GM21390 (cell line): ENCODE measurements at regions not wholly inside any gene's neighbourhood (a gene's known extent, or its start where the extent isn't known, plus 50 kb on each side); places are given as distances from the start of the nearest gene placed in this dataset.

Source experiments
- ATAC-seq: cut with Tn5 transposase; IDR thresholded peaks from one replicate; pipeline ENCODE4 v1.9.1; 2021; ENCODE audit not compliant: unreplicated experiment

DNA sequence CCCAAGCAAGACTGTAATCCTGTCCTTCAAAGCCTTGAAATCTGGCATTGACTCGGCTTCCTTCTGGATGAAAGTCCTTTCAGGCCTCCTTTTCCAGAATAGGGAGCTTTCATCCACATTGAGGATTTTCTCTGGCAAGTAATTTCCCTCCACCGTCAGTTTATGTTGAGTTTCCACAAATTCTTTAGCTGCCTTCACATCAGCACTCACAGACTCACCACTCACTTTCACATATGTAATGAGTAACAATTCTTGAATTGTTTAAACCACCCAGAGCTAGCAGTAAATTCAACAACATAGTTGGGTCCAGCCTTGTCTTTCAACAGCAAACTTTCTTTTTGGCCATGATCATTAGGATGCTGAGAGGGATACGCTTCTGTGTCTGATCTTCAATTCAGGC, 84.3 kb upstream of the PRDM11 start:
- no peak for ATAC-seq

- no peak for ATAC-seq
Observed at GRCh38 chr11:45062974-45063635, 83.3 kb upstream of the PRDM11 start.

DNA sequence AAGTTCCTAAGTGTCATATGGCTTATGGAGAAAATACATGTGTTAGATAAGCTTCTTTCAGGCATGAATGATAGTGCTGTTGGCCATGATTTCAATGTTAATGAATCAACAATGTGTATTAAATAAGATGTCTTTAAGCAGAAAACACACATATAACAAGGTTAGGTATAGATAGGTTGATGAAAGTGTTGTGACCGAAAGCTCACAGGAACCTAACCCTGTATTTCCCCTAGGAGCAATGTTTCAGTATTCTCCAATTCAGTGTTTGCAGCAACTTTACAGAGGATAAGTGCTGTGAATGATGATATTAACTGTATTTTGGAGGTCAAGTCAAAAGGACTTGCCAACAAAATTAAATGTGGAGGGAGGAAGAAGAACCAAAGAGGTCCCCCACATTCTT, 82.8 kb upstream of the PRDM11 start:
- no peak for ATAC-seq

DNA sequence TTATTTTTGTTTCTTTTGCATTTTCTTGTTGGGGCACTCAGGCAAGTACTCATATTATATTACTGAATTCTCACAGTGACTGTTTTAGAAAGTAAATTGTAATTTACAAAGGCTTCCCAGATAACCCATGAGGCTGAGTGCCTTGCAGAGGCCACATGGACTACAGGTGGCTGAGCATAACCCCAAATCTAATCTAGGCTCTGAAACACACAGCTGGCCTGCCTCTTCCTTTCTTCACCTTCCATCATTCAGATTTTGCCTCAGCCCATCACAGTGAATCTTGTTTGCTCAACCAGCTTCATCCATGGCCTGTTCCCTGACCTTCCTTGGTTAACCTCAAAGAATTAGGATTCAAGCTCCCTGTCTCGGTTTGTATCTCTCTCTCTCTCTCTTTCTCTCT, 78.5 kb upstream of the PRDM11 start:
- no peak for ATAC-seq

- no peak for ATAC-seq
Observed at GRCh38 chr11:45071232-45071631, 75.2 kb upstream of the PRDM11 start.

DNA sequence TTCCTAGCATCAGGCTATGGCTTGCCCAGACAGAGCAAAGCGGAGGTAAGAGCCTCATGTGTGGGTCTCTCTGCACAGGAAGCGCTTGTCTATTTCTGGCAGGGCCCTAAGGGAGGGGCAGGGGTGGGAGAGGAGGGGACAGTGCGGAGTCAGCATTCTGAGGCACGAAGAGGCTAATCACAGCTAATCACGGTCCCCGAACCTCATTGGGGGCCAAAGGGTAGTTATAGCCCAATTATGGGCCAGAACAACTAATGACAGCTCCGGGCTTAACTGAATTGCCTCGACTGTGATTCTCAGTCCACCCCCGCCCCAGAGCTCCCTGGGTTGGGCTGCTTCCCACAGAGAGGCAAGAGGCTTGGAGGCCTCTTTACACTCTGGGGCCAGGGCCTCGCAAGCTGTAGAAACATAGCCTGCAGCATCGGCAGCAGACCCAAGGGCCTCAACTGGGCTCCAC, 72.7 kb upstream of the PRDM11 start:
- ATAC-seq: no peak

GRCh38 chr11:45075519-45075918, 70.9 kb upstream of the PRDM11 start:
- no peak for ATAC-seq

DNA sequence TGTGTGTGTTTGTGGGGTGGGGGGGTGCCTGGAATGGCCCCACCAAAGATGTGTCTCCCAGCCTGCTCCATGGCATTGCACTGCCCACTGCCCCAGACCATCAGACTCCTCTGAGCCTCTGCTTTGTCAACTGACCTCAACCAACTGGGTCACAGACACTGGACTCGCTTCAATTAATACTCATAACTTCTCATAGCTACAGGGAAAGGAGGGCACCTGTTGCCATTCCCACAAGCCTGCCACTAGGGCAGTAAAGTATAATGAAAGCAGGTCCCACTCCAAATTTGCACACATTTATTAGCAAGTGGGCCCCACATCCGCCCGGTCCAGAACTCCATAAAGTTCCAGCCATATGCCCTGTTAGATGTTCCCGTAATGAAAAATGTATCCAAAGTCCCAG, 70.5 kb upstream of the PRDM11 start:
- ATAC-seq: no peak

GRCh38 chr11:45076761-45077160, 69.7 kb upstream of the PRDM11 start:
- no peak for ATAC-seq

GRCh38 chr11:45078236-45079074, 68.0 kb upstream of the PRDM11 start:
- no peak for ATAC-seq

DNA sequence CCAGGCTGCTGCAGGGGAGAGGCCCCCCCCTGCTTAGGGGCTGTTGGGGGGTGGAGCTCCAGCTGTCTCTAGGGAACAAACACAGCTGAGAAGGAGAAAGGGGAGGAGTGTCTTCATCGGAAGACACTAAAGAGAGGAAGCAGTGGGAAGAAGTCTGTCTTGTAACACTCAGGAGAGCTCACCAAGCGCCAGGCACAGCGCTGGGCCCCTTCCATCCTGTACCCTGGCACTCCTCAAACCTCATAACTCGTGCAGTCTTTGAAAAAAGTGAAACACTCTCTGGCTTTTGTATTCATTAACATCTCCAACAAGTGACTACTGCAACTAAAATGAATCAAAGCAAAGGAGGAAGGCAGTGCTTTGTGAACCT, 67.4 kb upstream of the PRDM11 start:
- no peak for ATAC-seq

DNA sequence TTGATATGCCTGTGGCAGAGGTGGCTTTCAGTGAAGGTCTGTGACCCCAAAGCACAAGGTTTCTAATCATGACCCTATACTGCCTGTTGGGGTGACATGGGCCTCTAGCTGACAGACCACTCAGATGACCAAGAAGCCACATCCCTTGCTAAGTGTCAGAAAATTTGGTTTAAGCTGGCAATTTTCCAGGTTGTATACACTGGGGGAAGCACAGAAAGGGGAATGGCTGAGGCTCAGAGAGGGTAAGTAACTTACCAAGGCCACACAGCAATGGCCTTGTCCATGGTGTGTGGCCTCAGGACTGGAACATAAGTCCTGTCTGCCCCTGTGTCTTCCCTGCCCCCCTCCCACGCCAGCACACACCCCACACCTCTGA, 66.9 kb upstream of the PRDM11 start:
- no peak for ATAC-seq

DNA sequence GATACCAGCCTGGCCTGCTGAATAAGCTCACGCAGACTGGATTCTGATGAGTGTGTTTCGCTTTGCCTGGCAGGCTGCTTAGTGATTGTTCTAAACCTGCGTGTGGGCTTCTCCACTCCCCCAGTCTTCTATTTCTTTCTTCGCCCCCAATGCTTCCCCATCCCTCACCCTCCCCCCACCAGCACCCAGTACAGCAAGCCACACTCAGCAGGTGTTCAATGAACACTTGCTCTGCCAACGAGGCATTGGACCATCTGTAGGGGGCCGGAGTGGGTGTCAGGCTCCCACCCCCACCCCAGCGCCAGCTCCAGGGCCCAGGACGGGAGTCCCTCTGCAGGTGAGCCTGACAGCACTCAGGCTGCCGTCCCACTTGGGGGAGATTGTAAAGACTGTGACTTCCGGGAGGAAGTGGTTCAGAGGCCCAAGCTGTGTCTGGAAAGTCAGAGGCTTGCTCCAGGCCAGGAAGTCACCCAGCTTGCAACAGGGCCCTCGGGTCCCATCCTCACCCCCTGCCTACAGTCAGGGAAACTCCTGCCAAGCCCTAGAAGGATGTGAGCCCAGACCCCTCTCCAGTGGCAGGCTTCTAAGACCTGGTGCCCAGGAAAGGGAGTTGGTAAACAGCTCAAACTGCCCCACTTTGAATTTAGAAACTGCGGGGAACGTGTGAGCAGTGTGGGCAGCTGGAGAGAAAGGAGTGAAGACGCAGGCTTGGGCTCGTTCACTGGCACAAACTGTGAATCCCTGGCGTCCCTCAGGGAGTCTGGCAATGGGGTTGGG, 66.3 kb upstream of the PRDM11 start:
- ATAC-seq: peak; percentile 77

DNA sequence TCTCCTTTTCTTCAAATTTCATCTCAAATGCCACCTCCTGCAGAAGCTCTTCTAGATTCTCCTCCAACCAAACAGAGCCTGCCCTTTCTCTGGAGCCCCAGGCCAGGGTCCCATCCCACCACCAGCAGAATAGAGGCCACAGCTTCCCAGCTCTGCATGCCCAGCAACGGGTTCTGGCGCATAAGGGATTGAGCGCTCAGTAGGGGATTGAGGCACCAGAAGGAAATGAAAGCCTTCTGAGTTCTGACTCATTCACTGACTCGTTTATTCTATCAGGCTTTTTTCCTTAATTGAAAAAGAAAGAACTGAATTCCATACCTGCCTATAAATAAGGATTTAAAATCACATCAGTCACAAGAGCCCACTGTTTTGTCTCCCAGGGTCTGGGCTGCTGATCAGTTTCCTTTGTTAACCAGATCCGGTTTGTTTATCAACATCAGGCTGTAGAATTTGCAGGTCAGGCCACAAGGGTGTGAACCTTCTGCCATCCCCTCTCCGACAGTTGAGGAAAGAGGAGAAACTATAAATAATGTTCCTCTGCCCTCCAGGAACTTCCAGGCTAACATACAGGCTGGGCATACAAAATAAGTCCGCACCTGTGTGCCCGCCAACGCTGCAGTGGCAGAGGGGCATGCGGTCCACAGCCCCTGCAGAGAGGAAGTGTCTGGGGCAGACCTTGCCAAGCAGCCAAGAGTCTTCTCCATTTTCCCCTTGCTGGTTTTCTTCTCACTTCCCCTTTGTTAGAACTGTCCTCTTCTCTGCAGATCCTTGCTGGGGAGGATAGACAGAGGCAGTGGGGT, 63.5 kb upstream of the PRDM11 start:
- no peak for ATAC-seq

DNA sequence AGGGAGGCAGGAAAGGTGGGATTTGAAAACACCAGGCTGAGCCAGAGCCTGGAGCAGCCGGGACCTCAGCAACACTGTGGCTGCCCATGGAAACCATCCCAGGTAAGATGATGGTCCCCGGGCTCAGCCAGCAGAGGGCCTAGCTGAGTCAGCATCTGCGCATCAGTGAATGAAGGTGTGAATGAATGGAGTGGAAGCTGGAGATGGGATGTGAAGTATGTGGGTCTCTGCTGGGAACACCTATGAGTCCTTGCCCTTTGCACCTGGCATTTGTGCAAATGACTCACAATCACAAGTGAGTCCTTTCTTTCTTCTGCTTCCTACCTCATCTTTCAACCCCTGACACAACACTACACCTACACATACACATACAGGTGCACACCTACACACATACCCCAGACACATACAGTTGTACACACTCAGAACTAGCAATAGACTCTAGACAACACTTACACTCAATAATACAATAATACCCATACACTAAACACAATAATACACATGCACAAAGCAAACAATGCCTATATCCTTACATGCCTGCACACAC, 62.8 kb upstream of the PRDM11 start:
- no peak for ATAC-seq

- no peak for ATAC-seq
Observed at GRCh38 chr11:45085646-45086501, 60.6 kb upstream of the PRDM11 start.

DNA sequence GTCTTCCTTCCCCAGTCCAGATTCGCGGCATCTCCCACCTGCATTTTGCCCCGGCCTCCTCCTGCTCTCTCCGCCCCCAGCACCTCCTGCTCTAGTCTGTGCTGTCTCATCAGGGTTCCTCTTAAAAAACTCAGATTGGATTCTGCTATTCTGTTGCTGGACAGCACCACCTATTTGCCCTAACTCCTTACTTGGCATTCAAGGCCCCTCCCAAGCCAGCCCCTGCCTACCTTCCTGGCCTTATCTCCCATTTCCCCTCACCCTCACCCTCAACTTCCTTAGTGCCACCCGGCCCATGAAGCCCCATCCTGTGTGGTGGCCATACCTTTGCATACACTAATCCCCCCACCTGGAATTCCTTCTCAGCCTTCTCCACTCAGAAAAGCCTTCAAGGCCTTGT, 59.9 kb upstream of the PRDM11 start:
- no peak for ATAC-seq

DNA sequence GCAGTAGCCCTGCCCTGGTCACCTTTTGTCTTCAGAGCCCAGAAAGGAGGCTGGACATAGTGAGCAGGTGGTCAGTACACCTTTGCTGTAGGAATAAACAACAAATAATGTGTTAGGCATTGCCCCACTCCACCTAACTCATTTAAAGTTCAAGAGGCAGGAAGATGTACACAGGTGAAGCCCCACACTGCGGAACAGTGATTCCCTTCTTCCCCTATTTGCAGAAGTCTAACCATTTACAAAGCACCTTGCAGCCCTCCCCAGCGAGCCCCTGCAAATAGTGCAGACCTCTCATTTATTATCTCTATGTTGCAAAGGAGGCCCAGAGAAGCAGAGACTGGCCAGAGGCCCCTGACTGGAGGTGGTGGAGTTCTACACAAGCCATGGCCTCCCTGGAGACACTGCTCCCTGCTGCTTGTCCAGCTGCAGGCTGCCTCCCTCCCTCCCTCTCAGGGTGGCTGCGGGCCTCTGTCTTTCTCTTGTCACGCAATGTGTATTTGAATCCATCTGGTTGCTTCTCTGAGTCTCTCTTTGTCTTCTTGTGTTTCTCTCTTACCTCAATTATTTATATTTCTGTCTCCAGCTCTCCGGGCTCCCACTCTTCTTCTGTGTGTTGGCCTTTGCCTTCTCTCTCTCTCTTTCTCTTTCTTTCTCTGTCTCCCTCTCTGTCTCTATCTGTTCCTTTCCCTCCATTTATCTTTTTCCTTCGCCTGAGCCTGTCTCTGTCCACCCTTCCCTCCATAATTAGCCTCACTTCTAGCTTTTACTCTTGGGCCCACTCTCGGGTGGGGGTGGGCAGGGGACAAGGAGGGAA, 59.1 kb upstream of the PRDM11 start:
- ATAC-seq: no peak

DNA sequence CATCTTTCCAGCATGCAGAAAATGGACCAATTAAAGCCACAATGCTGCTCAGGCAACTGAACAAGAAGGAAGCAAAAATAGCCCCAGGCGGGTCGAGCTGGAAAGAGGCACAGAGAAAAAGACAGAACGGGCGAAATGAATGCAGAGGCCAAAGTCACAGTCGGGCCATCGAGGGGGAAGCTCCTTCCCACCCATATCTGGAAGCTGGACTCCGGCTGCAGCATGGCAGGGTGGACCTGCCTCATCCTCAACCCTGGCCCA, 58.6 kb upstream of the PRDM11 start:
- no peak for ATAC-seq
